ENCODE measurements at regions not wholly inside any gene's neighbourhood (a gene's known extent, or its start where the extent isn't known, plus 50 kb on each side); places are given as distances from the start of the nearest gene placed in this dataset.

- no peak overlapping the region for H3K4me3 ChIP-seq (ENCODE audit: low read depth, low read length)
- DNase-seq (ENCODE audit: low read depth, low spot score) = no peak
- CTCF ChIA-PET = no interaction called here
- TF ChIP-seq CTCF (IDR thresholded peaks at IDR 0.05; ENCODE audit: insufficient read depth, low read length, missing control alignments) = no peak
- POLR2A ChIA-PET = no interaction called here
Observed at GRCh38 chr6:95496769-95497426, 80.4 kb upstream of the MANEA start.

- no peak for TF ChIP-seq CTCF (IDR thresholded peaks at IDR 0.05; ENCODE audit: insufficient read depth, low read length, missing control alignments)
- no peak for DNase-seq (ENCODE audit: low read depth, low spot score)
- ChIA-PET POLR2A (no interaction called here), CTCF (no interaction called here)
- H3K4me3 ChIP-seq (ENCODE audit: low read depth, low read length) = no peak overlapping the region
Observed at GRCh38 chr6:95501032-95501904, 76.1 kb upstream of the MANEA start.

- H3K4me3 ChIP-seq (ENCODE audit: low read depth, low read length) = no peak overlapping the region
- ChIA-PET POLR2A (no interaction called here), CTCF (no interaction called here)
- no peak for TF ChIP-seq CTCF (IDR thresholded peaks at IDR 0.05; ENCODE audit: insufficient read depth, low read length, missing control alignments)
- no peak for DNase-seq (ENCODE audit: low read depth, low spot score)
Observed at GRCh38 chr6:95503568-95503967, 73.8 kb upstream of the MANEA start.

- ChIA-PET CTCF (no interaction called here), POLR2A (no interaction called here)
- H3K4me3 ChIP-seq (ENCODE audit: low read depth, low read length) = no peak overlapping the region
- no peak for TF ChIP-seq CTCF (IDR thresholded peaks at IDR 0.05; ENCODE audit: insufficient read depth, low read length, missing control alignments)
- DNase-seq (ENCODE audit: low read depth, low spot score) = no peak
Observed at GRCh38 chr6:95511404-95511803, 65.9 kb upstream of the MANEA start.

GRCh38 chr6:95515975-95516374, 61.4 kb upstream of the MANEA start:
- TF ChIP-seq CTCF (IDR thresholded peaks at IDR 0.05; ENCODE audit: insufficient read depth, low read length, missing control alignments) = no peak
- H3K4me3 ChIP-seq (ENCODE audit: low read depth, low read length) = no peak overlapping the region
- ChIA-PET POLR2A (no interaction called here), CTCF (no interaction called here)
- no peak for DNase-seq (ENCODE audit: low read depth, low spot score)

- H3K4me3 ChIP-seq (ENCODE audit: low read depth, low read length) = no peak overlapping the region
- POLR2A ChIA-PET = no interaction called here
- no peak for TF ChIP-seq CTCF (IDR thresholded peaks at IDR 0.05; ENCODE audit: insufficient read depth, low read length, missing control alignments)
- CTCF ChIA-PET = no interaction called here
- no peak for DNase-seq (ENCODE audit: low read depth, low spot score)
Observed at GRCh38 chr6:95517004-95517403, 60.3 kb upstream of the MANEA start.
